ENCODE measurements at regions not wholly inside any gene's neighbourhood (a gene's known extent, or its start where the extent isn't known, plus 50 kb on each side); places are given as distances from the start of the nearest gene placed in this dataset.
"Not testable (repeated sequence)": the region's sequence is repeated elsewhere in the genome, so short reads cannot be mapped to it uniquely, and the experiment has no call there.

DNA sequence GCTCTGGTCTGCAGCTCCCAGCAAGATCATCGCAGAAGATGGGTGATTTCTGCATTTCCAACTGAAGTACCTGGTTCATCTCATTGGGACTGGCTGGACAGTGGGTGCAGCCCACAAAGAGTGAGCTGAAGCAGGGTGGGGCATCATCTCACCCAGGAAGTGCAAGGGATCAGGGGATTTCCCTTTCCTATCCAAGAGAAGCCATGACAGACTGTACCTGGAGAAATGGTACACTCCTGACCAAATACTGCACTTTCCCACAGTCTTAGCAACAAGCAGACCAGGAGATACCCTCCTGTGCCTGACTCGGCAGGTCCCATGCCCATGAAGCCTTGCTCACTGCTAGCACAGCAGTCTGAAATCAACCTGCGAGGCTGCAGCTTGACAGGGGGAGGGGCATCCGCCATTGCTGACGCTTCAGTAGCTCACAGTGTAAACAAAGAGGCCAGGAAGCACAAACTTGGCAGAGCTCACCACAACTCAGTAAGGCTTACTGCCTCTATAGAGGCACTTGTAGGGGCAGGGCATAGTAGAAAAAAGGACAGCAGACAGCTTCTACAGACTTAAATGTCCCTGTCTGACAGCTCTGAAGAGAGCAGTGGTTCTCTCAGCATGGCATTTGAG is 60.5 kb downstream of the AREG start:
- not testable (repeated sequence) for DNase-seq

DNA sequence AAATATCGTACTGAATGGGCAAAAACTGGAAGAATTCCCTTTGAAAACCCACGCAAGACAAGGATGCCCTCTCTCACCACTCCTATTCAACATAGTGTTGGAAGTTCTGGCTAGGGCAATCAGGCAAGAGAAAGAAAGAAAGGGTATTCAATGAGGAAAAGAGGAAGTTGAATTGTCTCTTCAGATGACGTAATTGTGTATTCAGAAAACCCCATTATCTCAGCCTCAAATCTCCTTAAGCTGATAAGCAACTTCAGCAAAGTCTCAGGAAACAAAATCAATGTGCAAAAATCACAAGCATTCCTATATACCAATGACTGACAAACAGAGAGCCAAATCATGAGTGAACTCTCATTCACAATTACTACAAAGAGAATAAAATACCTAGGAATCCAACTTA is 64.4 kb downstream of the AREG start:
- DNase-seq, result peak; percentile 53 to 67

DNA sequence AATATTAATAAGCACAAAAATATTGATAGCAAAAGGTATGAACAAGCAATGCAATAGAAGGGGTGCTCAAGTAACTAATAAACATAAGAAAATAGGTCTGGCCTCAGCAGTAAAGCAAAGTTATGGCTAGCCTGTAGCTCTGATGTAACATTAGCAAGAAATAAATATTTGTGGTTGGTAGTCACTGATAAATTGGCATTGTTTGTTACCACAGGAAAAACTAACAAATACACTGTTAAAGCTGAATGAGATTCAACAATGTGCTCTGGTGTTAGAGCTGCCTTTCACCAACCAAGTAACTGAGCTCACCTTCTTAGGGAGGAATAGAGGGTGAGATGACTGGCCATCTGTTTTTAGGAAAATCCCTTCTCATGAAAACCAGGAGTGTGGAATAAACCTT is 71.4 kb downstream of the AREG start:
- no peak for DNase-seq

DNA sequence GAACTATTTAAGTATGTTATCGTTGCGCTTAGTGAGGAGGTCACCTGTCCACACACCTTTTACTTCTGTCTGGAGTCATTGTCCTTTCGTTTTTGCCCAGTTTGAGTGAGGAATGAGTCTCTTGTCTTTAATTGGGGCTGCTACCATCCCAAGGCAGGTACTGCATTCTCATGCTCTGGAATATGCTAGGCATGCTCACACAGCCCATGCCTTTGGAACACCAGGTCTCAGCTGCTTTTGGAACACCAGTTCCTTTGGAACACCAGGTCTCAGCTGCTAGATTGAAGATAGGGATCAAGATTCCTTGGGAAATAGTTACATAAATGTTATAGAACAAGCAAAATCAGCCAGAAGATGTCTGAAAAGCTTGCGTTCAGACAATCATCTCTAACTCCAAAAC is 73.1 kb downstream of the AREG start:
- DNase-seq, result no peak

DNA sequence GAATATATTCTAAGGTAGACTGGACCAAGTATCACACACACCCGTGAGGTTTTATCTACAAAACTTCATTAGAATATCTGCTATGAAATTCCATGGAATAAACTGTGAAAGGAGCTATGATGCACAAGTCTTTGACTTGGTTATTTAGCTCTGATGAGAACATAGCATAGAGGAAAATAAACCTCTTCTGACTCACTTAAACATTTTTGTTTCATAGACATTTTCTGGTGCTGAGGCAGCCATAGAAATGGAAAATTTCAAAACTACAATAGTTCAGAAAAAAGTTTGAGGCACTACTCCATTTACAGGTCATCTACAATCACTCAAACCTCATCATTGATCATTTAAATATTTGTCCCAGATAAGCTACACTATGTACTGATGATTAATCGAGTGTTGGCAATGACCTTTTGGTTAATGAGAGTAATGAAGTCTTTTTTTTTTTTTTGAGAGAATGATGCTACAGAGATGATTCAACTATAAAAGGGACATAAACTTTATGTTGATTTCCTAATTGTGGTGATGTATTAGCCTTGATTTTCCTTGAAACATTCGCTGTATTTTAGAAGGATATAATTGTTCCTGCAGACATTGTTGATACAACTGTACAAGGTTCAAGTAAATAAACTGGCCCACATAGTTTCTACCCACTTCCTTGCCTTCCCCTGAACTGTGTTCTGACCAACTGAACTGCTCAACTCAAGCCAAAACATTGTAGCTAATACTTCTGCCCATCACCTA is 77.5 kb downstream of the AREG start:
- no peak for DNase-seq

DNA sequence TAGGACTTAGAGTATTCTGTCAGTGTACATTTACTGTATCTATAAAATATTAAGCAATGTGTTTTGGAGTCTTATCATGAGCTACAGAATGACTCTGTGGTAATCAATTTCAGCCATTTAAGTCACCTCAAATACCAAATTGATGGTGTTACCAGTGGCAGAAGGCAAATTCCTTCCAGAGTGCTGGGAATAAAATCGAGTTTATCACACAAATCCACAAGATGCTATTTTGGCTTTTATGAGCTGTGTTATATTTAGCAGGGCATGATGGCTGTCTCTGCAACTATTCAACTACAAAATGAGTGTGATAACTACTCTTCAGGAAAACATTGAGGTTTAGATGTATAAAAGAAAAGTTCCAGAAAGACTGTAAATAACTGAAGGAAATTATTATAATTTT is 78.2 kb downstream of the AREG start:
- no peak for DNase-seq

DNA sequence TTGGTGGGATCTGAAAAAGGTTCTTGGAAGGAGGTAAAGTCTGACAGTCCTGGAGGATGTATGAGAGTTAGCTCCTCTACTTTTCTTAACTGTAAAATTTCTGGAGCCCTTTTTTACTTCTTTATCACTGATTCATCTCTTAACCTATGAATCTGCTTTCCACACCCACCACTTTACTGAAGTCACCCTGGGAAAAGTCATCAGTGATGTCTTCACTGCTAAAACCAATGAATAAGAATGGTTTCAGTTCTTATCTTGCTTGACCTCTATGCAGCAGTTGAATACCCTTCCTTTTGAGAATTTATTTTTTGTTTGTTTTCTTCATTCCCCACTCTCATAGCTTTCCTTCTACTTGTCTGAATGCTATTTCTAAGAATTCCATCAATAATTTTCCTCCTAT is 80.0 kb downstream of the AREG start:
- no peak for DNase-seq

DNA sequence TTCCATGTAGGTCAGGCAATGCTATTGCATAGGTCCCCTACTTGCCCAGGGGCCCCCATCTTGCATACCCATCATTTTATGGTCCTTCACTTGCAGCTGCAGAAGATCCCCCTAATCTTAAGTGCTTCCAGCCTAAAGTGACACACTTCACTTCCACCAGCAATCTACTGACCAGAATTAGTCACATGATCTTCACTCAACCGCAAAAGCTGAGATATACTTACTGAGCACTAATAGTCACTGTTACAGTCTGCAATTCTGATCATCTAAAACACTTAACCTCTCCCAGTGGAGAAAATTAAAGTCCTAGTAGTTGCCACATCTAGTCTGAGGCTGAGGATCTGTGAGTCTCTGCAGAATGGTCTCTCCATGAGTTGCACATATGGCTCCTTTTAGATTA is 82.1 kb downstream of the AREG start:
- no peak for DNase-seq

DNA sequence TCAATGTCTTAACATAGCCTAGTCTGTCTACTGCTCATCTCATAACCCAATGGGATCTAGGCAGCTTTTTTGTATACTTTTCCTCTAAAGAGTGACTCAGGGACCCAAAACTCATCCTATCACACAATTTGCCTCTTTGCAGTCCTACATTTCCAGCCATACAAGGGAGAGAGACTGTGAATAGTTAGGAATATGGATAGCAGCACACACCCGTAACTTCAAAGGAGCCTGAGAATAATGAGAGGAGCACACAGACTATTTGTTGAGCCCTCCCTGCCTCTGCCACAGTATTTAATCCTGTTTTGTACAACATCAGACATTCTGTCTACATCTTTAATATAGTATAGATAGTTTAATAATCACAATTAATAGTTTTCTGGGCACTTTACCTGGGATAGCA is 83.2 kb downstream of the AREG start:
- no peak for DNase-seq

DNA sequence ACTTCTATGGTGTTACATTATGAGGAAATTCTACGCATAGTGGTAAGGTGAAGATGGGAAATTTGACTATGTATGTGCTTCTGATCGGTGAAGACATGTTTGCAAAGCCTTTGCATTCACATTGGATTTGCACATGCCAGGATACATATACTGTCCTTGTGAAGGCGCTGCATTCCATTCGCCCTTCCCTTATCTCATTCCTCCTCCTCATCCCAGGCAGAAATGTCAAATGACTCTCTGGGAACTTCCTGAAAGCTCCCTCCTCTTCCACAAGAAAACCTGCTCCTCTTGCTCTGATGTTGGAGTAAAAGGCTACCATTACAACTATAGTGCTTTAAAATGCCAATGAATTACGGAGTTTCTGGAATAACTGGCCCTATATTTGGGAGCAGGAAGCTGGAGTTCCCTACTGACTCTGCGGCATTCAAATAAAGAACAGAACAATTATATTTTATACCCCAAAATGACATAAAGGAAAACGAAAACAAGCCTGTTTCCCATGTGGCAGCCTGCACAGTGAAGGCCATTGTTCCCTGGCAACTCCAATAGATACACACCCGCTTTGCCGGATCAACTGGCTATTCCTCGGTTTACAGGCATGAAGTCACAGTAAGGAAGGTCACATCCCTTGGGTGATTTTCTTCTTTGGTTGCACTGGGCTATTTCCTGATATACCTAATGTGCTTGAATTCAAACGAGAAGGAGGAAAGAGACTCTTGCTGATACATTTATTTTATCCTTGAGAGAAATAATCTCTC is 84.5 kb downstream of the AREG start:
- no peak for DNase-seq

DNA sequence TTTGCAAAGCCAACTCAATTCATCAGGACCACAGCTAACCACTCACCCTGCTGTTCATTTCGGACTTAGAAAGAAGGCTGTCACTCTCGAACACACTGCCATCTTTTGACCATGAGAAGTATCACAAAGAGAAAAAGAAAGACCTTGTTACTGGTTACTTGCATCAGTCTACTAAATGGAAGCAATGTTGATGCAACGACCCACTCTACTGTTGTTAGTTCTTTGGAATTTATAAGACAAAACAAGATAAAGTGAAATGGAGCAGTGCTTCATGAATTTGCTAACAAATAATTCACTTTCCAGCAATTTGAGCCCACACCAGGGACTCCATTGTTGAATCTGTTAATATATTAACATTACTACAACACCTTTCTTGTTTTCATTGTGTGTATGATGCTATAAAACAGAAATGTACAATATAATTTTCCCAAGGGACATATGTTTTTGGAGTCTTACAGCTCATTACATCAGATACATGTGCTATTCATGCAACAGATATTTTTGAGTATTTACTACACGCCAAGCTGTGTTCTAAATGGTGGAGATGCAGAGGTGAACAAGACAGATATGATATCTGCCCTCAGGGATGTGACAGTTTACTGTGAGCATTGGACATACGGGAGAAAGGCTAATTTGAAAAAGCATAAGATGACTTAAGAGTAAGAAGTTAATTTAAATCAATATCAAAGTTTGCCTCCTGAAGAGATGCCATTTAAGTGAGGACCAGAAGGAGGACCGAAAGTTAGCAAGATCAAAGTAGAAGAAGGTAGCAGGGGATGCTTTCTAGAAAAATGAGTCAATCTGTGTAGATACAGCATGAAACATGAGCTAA is 87.2 kb downstream of the AREG start:
- peak; percentile 65 to 81 for DNase-seq

DNA sequence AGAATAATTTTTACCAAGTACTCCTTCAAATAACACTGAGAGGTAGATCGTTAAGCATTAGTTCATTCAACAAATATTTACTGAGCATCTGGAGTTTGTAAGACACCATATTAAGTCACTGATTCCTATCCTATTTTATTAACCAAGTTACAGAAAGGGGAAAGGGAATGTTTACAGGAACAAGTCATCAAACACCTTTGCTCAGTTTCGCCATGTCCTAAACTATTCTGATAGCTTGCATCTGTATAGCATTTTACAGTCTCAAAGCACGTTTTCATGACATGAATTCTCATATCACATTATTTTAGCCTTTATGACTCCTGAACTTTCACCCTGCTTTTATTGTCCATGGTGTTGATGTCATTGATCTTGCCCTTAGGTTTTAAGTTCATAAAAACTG is 89.2 kb downstream of the AREG start:
- no peak for DNase-seq

DNA sequence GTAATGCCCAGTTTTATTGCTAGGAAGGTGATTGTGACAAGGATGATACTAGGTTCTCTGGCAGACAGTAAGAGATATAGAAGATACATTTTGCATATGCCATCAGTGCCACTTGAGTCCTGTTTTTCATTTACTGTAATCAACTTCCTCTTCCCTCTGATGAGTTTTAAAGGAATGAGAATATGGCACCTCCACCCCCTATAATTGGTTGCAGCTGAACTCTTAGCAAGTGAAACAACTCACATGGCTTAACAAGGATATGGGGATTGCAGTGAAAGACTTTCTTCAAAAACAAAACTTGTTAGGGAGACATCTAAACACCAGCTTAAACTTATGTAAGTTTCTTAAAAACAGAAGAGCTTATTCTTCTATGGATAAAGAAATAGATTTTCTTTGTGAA is 90.0 kb downstream of the AREG start:
- no peak for DNase-seq

DNA sequence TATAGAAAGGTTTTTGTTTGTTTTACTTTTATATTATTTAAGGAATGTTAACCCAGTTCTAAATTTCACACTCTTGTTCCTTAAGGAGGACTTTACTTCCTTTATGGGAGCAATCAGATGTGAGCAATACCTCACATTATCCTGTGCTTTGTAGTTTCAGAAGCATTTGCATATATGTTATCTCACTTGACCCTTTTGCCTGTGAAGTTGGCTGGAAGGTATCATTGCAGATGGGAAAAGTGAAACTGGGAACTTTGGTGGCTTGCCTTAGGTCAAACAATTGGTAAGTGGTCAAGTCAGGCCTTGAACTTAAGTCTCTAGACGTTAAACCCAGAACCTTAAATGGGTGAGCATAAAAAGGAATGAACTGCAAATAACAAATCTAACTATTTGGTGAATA is 90.6 kb downstream of the AREG start:
- no peak for DNase-seq

DNA sequence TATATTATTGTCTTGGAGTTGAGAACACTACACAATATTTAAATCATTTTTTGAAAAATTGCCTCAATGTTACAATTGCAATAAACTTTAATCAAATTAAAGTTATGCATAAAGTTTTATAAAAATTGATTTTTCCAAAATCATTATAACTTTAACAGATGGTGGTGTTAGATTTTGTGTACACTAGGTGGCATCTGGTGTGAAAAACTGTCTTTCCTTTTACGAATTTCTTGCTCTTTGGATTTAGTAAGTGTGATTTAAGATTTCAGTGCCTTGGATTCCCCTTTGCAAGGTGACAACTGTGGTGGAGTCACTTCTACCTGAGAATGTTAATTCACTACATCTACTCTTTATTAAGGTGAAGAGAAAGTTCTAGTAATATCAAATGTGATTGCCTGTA is 91.6 kb downstream of the AREG start:
- peak; percentile 39 to 40 for DNase-seq

DNA sequence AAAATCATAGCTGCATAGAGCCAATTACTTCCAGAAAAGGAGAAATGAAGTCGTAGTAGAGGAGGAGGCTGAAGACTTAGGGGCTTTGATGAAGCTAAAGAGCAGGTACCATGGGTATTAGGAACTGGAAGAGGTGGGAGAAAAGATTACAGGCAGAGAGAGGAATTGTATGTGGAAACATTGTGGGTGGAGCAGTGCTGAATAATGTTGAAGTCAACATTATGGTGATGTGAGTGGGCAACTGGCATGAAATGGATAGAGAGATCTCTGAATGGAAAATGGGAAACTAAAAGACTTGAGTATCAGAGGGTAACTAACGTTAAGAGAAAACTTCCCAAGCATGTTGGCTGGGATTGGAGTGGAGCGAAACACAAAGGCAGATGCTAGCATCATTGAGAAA is 92.5 kb downstream of the AREG start:
- no peak for DNase-seq

DNA sequence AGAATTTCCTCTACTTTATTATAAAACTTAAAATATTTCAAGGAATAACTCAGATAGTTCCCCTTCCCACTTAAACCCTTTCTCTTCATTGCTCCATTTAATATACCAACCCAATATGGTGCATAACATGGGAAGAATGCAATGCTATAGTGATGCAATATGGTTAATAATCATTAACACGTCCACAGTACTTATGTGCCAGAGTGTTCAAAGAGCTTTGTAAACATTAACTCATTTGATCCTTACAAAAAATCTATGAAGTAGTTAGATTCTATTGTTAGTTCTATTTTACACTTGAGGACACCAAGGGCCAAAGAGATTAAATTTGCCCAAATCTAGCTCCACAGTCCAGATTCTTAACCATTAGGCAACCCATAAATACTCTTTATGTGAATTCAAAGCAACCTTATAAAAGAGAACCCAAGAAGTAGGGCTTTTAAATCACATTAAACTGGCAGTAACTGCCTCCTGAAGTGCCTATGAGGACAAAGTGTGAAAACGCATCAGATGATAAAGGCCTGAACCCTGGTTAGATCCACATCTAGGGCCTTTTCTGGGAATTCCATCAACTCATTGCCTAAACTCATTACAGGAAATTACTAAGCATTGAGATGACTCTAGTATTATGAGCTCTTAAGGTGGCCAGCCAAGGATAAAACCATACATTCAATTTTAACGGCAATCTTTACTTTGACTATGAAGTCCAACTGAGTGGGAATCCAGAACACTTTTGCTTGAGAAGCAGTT is 94.3 kb downstream of the AREG start:
- no peak for DNase-seq

DNA sequence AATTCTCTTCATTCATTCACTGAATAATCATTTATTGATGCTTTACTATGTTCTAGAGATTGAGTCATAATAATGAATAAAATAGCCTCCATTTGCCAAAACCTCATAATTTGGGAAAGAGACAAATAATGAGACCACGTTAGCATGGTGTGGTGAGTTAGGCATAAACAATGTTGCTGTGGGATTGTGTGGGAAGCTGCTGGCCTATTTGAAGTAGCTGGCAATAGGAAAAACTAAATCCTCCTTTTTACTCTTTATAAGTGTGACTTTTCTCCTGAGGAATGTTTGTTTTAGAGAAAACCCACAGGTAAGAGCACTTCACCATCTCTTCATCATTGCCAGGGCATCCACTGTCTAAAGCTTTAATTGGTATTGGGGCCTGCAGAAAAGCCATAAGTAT is 95.3 kb downstream of the AREG start:
- no peak for DNase-seq

DNA sequence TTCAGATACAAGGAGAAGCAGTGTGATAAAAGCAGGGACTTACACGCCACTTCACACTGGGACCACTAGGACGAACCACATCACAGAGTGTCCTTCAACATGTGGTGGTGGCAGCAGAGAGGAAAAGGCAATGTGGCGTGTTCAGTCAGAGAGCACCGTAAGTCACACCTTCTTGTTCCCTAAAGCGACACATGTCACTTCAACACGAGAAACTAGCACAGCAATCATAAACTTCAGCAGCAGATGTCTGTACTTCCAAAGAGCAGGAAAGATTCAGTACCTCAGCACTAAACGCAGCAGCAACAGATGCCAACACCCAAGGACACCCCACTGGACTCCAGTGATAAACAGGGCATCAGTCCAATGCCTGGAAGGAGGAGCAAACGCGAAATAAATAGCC is 96.7 kb downstream of the AREG start:
- no peak for DNase-seq

DNA sequence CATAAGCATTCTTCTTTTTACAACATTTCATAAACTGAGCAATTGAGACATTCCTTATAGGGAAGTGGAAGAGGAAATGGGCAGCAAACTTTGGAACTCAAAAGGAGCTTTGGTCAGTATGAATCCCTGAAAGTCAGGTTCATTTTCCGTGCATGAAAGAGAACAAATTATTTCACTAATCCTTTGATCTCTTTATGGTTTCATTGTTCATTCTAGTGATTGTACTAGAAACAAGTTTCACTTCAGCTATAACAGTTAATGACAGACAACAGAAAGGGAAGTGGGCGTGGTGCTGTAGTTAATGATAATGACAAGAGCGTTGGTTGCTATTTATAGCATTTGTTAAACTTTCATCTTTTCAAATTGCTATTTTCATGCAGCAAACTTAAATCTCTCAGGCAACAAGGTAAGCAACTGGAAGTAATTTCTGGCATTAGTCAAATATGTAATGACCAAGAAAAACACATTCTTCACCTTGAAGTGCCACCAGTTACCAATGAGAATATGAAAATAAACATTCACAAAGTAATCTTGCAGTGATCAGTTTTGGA is 98.4 kb downstream of the AREG start:
- DNase-seq, result peak in 1 of 2 experiments; percentile 8

DNA sequence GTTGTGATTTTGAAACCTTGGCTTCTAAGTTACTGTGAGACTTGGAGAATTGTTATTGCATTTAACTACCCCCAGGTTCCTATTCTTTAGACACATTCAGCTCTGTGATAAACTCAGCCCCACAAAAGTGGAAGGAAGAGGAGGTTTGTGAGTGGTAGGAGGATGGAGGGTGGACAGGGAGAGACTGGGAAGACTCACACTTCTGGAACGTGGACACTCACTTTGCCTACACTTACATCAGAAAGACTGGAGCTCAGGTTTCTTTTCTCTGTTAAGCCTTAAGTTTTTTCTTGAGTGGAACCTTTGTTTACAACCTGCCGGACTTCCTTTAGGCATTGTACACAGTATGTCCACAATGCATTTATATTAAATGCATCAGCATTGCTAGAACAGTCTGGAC is 99.0 kb downstream of the AREG start:
- no peak for DNase-seq

DNA sequence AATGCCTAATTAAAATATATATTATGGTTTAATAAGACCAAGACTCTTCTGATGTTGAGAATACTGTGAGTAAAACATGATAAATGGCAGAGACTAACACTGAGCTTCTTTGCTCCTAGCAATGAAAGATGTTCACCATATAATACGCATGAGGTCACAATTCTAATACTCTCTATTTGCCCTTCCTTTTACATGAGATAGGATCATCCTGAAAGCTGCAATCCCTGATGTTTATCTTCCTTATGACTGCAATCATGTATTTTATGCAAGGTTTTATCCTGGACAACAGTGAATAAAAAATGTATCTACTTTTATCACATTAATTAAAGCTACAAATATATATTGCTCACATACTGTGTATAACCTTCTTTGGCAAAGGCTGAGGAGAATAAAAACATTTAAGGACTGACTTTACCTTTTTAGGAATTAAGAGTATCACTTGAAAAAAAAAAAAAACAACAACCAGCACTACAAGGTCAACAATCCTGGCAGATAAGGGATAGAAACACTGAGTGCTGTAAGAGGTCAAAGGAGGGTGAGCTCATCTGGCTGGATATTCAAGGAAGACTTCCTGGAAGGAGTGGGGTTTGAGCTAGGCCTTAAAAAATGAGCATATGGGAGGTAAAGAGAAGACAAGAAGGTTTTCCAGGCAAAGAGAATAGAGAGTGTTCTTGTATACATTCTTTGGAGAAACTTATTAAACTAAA is 99.9 kb downstream of the AREG start:
- DNase-seq, result no peak

All from Kasumi-1 (cell line).